Activated T-helper 1 cell treated with anti-CD3 and anti-CD28 coated beads, Interleukin-12 subunit alpha, Interleukin-12 subunit beta, Interleukin-2, Interleukin-4 antibody, amounts not matched to agents 30 ng/mL and 10 ng/mL and 1 ng/mL, durations not matched to agents 14 hours and 24 hours and 36 hours (primary cell): ENCODE measurements at regions not wholly inside any gene's neighbourhood (a gene's known extent, or its start where the extent isn't known, plus 50 kb on each side); places are given as distances from the start of the nearest gene placed in this dataset.

Experiments
- DNase-seq: peaks from one replicate; pipeline ENCODE4 v3.0.0; 2021; ENCODE audit warnings: low spot score
- H3K27ac Mint-ChIP-seq: one replicate; pipeline ENCODE4 v1.8.0; 2021; ENCODE audit warnings: mild to moderate bottlenecking, mixed read lengths
- H3K27me3 Mint-ChIP-seq: one replicate; pipeline ENCODE4 v1.8.0; 2022; ENCODE audit warnings: mild to moderate bottlenecking, moderate library complexity, mixed read lengths; ENCODE audit not compliant: insufficient read depth
- H3K36me3 Mint-ChIP-seq: one replicate; pipeline ENCODE4 v1.8.0; 2021; ENCODE audit warnings: low read depth, mixed read lengths
- H3K4me1 Mint-ChIP-seq: one replicate; pipeline ENCODE4 v1.8.0; 2021; ENCODE audit warnings: low read depth, mixed read lengths
- H3K4me3 Mint-ChIP-seq: one replicate; pipeline ENCODE4 v1.8.0; 2021; ENCODE audit warnings: mild to moderate bottlenecking, moderate library complexity, mixed read lengths
- H3K9me3 Mint-ChIP-seq: one replicate; pipeline ENCODE4 v1.8.0; 2021; ENCODE audit warnings: mixed read lengths
- intact Hi-C: fragments of 100-400 bp; cut with micrococcal nuclease; formaldehyde crosslinking; loops from one replicate; pipeline ENCODE4 v1.15.1; 2024

DNA sequence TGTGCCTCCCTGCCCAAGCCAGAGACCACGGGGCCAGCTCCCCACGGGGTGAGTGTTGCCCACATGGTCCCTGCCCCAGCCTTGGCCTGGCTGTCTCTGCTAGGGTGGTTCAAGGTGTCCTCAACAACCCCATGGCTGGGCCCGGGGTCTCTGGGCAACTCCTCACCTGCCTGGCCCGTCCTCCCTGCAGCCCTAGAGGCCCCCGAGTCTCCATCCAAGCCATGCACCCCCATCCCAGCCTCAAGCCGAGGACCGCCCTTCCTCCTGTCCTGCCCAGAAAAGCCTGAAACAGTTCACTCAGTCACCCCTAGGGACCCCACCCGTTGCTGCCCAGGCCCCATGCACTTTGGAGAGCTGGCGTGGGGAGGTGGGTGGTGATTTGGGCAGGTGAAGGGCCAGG lies 120.9 kb downstream of the FAM53A start:
- Mint-ChIP-seq H3K36me3 (no peaks in the 10 kb centered on the region), H3K27me3 (no peaks in the 10 kb centered on the region)
- intact Hi-C loops: no loop called here

DNA sequence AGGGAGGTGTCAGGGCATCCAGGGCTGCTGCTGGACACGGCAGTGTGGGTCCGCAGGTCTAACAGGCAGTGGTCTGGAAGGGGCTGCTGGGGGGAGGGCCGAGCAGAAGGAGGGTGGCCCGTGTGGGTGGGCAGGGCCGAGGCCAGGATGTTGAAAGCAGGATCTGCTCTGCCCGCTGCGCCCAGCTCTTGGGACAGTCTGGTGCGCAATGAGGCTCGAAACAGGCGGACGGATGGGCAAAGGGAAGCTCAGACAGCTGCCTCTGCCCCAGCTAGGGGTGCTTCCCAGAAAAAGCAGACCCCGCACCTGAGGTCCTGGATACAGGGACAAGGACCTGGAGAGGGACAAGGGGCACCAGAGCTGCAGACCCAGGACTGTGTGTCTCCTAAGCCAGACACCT lies 121.3 kb downstream of the FAM53A start:
- Mint-ChIP-seq H3K9me3 (no peaks in the 10 kb centered on the region), H3K27ac (no peak overlapping the region), H3K4me3 (no peak overlapping the region), H3K4me1 (no peaks in the 10 kb centered on the region), H3K36me3 (no peaks in the 10 kb centered on the region), H3K27me3 (no peaks in the 10 kb centered on the region)
- intact Hi-C loops: no loop called here
- DNase-seq: no peak

More for the DNA sequence above, 120.9 kb downstream of the FAM53A start:
- Mint-ChIP-seq H3K27ac (no peak overlapping the region), H3K9me3 (no peaks in the 10 kb centered on the region), H3K4me1 (no peaks in the 10 kb centered on the region), H3K4me3 (no peak overlapping the region)
- no peak for DNase-seq

DNA sequence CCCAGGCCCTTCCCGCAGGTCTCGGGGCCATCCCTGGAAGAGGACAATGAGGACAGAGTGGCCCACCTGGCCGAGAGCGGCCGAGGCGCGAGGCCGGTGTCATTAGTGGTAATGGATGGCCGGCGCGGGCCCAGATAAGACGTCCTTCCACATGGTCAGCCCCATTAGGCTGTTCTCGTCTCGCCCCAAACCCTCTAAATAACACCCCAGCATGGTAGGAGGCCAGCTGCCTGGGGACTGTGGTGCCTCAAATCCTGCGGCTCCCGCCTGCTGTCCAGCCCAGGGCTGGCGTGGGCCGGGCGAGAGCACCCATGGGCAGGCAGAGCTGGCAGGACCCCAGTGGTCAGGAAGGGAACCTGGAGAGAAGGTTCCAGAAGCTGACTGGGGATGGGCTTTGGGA lies 121.7 kb downstream of the FAM53A start:
- Mint-ChIP-seq H3K27me3 (no peaks in the 10 kb centered on the region), H3K4me3 (no peak overlapping the region), H3K27ac (no peak overlapping the region), H3K4me1 (no peaks in the 10 kb centered on the region), H3K36me3 (no peaks in the 10 kb centered on the region), H3K9me3 (no peaks in the 10 kb centered on the region)
- no peak for DNase-seq
- intact Hi-C loops: no loop called here

DNA sequence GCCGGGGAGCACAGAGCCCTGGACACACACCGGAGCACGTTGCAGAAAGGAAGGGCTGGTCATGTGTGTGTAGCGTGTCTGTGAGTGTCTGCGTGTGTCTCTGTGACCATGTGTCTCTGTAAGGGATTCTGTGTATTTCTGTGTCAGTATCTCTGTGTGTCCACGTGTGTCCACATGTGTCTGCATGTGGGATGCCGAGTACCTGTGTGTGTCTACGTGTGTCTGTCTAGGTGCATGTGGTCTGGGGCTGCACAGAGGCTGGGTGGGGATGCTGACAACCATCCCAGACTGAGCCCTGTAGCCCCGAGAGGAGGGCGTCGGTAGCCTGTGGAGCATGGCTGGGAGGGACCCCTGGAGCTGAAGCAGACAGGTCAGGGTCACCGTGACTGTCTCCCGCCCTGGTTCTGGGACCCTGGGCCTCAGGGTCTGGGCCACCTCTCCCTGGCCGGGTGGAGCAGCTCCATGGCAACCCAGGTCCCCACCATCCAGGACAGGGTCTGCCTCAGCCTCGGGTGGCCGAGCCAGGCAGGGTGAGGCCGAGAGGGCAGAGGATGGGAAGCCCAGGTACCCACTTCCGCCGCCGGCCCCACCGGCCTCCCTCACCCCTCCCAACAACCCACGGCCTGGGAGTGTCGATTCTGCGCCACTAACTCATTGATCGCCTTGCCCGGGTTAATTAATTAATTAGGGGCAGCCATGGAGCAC lies 122.7 kb downstream of the FAM53A start:
- Mint-ChIP-seq H3K4me3 (no peak overlapping the region), H3K27ac (no peak overlapping the region), H3K9me3 (no peaks in the 10 kb centered on the region), H3K27me3 (no peaks in the 10 kb centered on the region), H3K36me3 (no peaks in the 10 kb centered on the region), H3K4me1 (no peaks in the 10 kb centered on the region)
- intact Hi-C loops: no loop called here
- DNase-seq: no peak

DNA sequence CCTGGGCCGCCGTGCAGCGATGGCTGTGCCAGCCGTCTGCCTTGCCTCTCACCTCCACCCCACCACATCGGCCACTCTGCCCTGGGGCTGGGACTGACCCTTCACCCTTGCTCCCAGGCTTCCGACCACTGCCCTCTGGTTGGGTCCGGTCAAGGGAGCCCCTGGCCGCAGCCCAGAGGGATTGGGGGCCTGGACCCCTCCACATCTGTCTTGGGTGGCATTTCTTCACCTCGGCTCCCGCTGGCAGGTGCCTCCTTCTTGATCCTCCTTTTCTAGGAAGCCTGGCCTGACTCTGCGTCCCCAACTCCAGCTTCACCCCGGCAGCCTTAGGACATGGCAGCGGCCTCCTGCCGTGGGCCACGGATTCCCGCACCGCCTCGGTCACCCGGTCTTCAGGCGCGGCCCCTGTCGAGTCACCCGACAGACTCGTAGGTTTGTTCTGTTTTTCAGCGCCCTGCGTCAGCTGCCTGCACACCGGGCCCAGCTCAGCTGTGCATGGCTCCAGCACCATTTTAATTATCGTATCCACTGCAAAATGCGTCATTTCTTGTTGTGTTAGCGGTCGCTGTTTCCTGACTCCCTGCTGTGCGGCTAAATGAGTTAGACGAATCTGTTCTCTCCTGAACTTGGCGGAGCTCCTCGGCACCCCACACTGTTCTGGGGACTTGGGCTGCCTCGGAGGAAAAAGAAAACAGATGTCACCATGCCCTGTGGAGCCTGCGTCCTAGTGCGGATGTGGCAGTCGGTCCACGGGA lies 124.0 kb downstream of the FAM53A start:
- no peak for DNase-seq
- no peaks in the 10 kb centered on the region for H3K36me3 Mint-ChIP-seq
- no peaks in the 10 kb centered on the region for H3K27me3 Mint-ChIP-seq
- no peak overlapping the region for H3K4me3 Mint-ChIP-seq
- H3K9me3 Mint-ChIP-seq: no peaks in the 10 kb centered on the region
- intact Hi-C loops: no loop called here
- H3K27ac Mint-ChIP-seq: no peak overlapping the region
- H3K4me1 Mint-ChIP-seq: no peaks in the 10 kb centered on the region

DNA sequence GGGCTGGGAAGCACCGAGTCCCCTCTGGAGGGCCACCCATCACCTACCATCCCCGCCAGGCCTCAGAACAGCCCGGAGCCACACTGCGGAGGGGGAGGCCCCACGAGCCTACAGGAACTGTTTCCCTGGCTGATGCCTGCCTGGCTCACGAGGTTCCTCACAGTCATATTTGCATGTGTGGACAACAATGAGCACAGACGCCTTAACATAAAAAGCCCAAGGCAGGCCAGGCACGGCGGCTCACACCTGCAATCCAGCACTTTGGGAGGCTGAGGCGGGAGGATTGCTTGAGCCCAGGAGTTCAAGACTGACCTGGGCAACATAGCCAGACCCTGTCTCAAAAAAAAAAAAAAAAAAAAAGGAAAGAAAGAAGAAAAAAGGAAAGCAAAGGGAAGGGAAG lies 125.9 kb downstream of the FAM53A start:
- intact Hi-C loops: no loop called here
- no peaks in the 10 kb centered on the region for H3K4me1 Mint-ChIP-seq
- no peak overlapping the region for H3K27ac Mint-ChIP-seq
- H3K27me3 Mint-ChIP-seq: no peaks in the 10 kb centered on the region
- H3K9me3 Mint-ChIP-seq: no peaks in the 10 kb centered on the region
- no peaks in the 10 kb centered on the region for H3K36me3 Mint-ChIP-seq
- no peak for DNase-seq
- no peak overlapping the region for H3K4me3 Mint-ChIP-seq

DNA sequence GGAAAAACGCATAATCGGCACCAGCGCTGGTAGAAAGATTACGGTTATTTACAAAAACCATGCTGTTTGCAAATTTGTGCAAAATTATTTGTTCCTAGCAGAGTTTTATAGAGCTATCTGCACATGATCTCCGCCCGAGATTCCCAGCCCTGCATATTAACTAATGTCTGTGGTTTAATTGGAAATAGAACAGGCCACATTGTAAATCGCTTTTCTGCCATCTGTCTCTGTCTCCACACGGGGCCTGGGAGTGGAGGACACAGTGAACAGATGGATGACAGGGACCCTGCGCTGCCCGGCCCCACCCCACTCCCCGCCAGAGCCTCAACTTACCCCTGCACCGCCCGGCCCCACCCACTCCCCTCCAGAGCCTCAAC lies 126.9 kb downstream of the FAM53A start:
- Mint-ChIP-seq H3K4me3 (no peak overlapping the region), H3K27ac (no peak overlapping the region), H3K9me3 (no peaks in the 10 kb centered on the region), H3K27me3 (no peaks in the 10 kb centered on the region), H3K36me3 (no peaks in the 10 kb centered on the region), H3K4me1 (no peaks in the 10 kb centered on the region)
- intact Hi-C loops: no loop called here
- DNase-seq: no peak

DNA sequence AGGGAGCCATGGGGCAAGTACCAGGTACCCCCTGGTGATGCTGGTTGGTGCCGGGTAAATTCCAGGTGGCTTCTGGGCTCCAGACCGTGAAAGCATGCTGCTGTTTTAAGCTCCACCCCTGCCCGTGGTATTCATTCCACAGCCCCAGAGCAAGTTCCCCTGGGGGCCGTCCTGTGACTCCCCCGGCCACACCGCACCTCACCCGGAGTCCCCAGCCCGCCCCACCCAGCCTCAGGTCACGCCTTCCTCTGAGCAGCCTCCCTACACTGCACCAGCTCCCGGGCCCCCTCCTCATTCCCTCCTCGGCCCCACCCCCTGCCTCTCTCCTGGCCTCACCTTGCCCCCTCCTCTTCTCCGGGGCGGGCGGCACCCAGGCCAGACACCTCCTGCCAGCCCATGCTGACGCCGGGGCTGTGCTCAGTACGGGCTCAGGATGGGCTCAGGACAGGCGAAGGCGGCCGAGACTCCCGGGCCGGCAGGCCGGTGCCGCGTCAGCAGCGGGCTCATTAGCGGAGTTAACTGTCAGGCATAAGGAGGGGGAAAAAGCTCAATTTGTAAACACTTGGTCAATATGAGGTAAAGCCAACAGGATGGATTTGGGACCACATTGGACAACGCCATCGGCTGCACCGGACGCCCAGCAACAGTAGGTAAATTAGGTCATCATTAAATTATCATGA lies 127.4 kb downstream of the FAM53A start:
- H3K9me3 Mint-ChIP-seq: no peaks in the 10 kb centered on the region
- H3K4me1 Mint-ChIP-seq: no peaks in the 10 kb centered on the region
- H3K36me3 Mint-ChIP-seq: no peaks in the 10 kb centered on the region
- intact Hi-C loops: no loop called here
- H3K4me3 Mint-ChIP-seq: no peak overlapping the region
- no peaks in the 10 kb centered on the region for H3K27me3 Mint-ChIP-seq
- DNase-seq: no peak
- H3K27ac Mint-ChIP-seq: no peak overlapping the region

DNA sequence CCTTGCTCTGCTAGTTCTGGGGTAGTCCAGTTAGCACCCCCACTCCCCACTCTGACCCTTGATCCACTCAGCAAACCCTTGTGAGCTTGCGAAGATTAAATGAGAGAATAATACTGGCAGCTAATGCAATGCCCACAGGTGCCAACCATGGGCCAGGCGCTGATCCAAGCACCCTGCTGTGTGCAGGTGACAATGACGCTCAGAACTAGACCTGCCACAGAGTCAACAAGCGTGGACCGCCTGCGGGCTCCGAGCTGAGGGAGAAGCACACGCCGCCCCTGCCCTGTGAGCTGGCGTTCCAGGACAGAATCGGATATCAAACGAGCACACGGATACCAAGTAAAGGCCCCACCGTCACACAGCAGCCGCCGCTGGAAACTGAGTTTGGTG lies 129.2 kb downstream of the FAM53A start:
- no peaks in the 10 kb centered on the region for H3K9me3 Mint-ChIP-seq
- H3K4me3 Mint-ChIP-seq: no peak overlapping the region
- H3K36me3 Mint-ChIP-seq: no peaks in the 10 kb centered on the region
- no peaks in the 10 kb centered on the region for H3K27me3 Mint-ChIP-seq
- no peaks in the 10 kb centered on the region for H3K4me1 Mint-ChIP-seq
- intact Hi-C loops: no loop called here
- H3K27ac Mint-ChIP-seq: no peak overlapping the region
- no peak for DNase-seq

DNA sequence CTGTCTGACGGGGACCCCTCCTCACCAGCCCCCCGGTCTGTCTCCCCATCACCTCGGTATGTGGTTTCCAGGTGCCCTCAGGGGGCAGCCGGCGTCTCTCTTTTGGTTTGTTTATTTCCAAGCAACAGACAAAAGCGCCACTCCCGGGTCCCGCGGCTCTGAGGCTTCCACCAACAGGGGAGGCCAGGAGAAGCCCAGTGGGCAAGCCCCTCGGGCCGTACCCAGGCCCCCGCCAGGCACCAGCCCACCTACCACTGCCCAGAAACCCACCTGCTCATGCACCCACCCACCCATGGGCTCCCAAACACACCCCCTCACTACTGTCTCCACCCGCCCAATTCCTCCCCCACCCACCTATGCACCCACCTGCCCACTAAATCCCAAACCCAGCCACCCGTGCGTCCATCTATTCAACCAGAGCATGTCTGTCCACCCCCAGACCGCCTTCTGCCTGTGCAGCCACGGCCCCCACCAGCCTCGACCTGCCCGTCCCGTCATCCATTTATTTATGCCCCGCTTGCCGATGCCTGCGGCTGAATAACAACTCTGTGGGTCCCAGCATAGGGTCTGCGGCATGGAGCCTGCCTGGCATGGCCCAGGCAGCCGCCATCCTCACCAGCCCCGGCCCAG lies 129.8 kb downstream of the FAM53A start:
- Mint-ChIP-seq H3K4me3 (no peak overlapping the region), H3K4me1 (no peaks in the 10 kb centered on the region), H3K36me3 (no peaks in the 10 kb centered on the region), H3K27me3 (no peaks in the 10 kb centered on the region), H3K27ac (no peak overlapping the region), H3K9me3 (no peaks in the 10 kb centered on the region)
- DNase-seq: no peak
- intact Hi-C loops: no loop called here

DNA sequence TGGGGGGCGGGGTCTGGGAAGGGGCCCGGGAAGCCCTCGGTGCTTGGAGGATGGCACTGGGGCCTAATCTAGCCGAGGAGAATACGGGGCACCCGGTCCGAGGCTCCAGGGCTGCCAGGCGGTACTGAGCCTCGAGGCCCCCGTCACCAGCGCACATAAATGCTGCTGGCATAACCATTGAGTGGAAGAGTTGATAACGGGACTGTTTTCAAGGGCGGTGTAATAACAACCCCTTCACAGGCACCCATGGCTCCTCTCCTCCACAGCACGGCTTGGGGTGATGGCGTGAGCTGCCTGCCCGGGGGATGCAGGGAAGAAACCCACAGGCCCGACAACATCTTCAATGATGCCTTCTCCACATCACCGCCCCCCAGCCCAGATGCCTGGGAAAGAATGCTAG lies 130.7 kb downstream of the FAM53A start:
- H3K36me3 Mint-ChIP-seq: no peaks in the 10 kb centered on the region
- DNase-seq: no peak
- peaks cover 5% of the 10 kb centered on the region for H3K4me1 Mint-ChIP-seq
- no peaks in the 10 kb centered on the region for H3K9me3 Mint-ChIP-seq
- peaks cover 4% of the 10 kb centered on the region for H3K27me3 Mint-ChIP-seq
- intact Hi-C loops: no loop called here
- H3K4me3 Mint-ChIP-seq: no peak overlapping the region
- H3K27ac Mint-ChIP-seq: no peak overlapping the region

DNA sequence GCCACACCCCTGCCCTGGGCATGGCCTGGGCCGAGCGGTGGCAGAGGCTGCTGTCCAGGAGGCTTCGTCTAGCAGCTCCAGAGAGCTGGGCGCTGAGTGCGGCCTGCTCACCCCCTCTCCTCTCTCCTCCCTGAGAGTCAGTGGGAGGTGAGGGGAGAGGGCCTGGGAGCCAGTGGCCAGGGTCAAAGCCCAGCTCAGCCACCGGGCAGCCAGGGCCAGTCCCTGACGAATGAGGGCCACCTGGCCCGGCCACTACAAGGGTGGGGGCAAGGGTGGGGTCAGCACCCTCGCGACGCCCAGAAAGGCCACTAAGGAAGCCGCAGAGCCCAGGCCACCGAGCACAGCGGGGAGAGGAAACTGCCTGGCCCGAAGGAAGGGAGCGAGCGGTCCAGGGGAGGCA lies 131.7 kb downstream of the FAM53A start:
- intact Hi-C loops: no loop called here
- Mint-ChIP-seq H3K9me3 (no peaks in the 10 kb centered on the region), H3K27ac (no peak overlapping the region), H3K4me3 (no peak overlapping the region), H3K36me3 (no peaks in the 10 kb centered on the region), H3K4me1 (peaks cover 6% of the 10 kb centered on the region), H3K27me3 (peaks cover 4% of the 10 kb centered on the region)
- no peak for DNase-seq

DNA sequence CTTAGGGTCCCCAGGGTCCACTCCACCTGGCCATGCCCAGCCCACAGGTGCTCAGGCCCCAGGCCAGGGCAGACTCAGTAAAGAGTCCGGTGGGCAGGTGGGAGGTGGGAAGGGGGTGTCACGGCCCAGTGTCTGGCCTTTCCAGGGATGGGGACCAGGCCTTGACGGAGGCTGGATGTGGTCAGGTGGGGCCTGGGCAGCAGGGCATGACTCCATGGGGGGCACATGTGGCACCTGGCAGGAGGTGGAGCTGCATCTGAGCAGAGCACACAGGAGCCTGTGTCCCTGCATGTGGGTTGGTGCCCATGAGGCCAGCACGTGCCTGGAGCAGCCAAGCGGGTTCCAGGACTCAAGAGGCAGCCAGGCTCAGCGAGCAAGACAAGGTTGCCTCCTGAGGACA lies 132.9 kb downstream of the FAM53A start:
- no peak for DNase-seq
- peaks cover 4% of the 10 kb centered on the region for H3K27me3 Mint-ChIP-seq
- H3K36me3 Mint-ChIP-seq: no peaks in the 10 kb centered on the region
- H3K9me3 Mint-ChIP-seq: no peaks in the 10 kb centered on the region
- intact Hi-C loops: no loop called here
- no peak overlapping the region for H3K4me3 Mint-ChIP-seq
- peaks cover 6% of the 10 kb centered on the region for H3K4me1 Mint-ChIP-seq
- no peak overlapping the region for H3K27ac Mint-ChIP-seq
